GM12892 (cell line): ENCODE measurements at regions not wholly inside any gene's neighbourhood (a gene's known extent, or its start where the extent isn't known, plus 50 kb on each side); places are given as distances from the start of the nearest gene placed in this dataset.

Experiments used
- POLR2A ChIP-seq: IDR thresholded peaks from 2 replicates; pipeline ENCODE4 v1.6.1; 2011; ENCODE audit warnings: low read depth, low read length, control low read depth
- POLR2AphosphoS5 ChIP-seq: IDR thresholded peaks from 2 replicates; pipeline ENCODE4 v1.6.1; 2011; ENCODE audit warnings: low read depth, low read length, control low read depth

DNA sequence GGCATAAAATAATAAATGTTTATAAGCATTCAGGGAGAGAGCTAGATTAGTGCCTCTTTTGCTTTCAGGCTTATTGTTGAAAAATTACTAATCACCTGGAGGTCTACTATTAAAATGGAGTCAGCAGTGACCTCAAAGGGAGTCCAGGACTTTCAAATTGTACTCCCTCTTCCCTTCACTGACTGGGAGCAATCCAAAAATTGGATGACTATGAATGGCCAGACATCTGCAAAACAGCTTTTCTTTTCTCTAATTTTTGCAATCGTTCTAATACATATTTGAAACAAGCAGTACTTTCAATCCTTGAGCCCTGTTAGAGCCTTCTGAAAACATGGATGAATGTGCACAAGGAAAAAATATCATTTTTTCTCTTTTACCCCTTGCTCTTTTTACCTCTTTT lies 461.8 kb downstream of the TMEM232 start:
- TF ChIP-seq POLR2A (no peak), POLR2AphosphoS5 (no peak)
